Astrocyte (in vitro differentiated cells and primary cell): ENCODE measurements at regions not wholly inside any gene's neighbourhood (a gene's known extent, or its start where the extent isn't known, plus 50 kb on each side); places are given as distances from the start of the nearest gene placed in this dataset.

Source experiments
- DNase-seq: peaks from one replicate; pipeline ENCODE4 v3.0.0-alpha.2; 2010; ENCODE audit warnings: low read depth
- FAIRE-seq: peaks from 2 replicates; lab custom pipeline; 2011; peaks lifted over from hg19 to GRCh38; lab: Jason Lieb, UNC
- H2AFZ ChIP-seq: 2 replicates; pipeline ENCODE4 v1.6.0; 2012; ENCODE audit warnings: low read depth, low read length, inconsistent platforms
- H3K27ac ChIP-seq: 2 replicates; pipeline ENCODE4 v1.5.1; 2011; ENCODE audit warnings: low read depth, low read length, inconsistent platforms
- H3K27me3 ChIP-seq: 2 replicates; pipeline ENCODE4 v1.6.0; 2011; ENCODE audit warnings: low read length, inconsistent platforms; ENCODE audit not compliant: insufficient read depth
- H3K36me3 ChIP-seq: 2 replicates; pipeline ENCODE4 v1.5.1; 2011; ENCODE audit warnings: low read length, inconsistent platforms; ENCODE audit not compliant: insufficient read depth
- H3K4me1 ChIP-seq: 2 replicates; pipeline ENCODE4 v1.5.1; 2011; ENCODE audit warnings: low read length, inconsistent platforms; ENCODE audit not compliant: insufficient read depth
- H3K4me2 ChIP-seq: 2 replicates; pipeline ENCODE4 v1.6.0; 2012; ENCODE audit warnings: low read length, inconsistent platforms
- H3K4me3 ChIP-seq: 2 replicates; pipeline ENCODE4 v1.5.1; 2011; ENCODE audit warnings: low read depth, mild to moderate bottlenecking, low read length, inconsistent platforms; ENCODE audit not compliant: insufficient read depth
- H3K79me2 ChIP-seq: 2 replicates; pipeline ENCODE4 v1.6.0; 2012; ENCODE audit warnings: mild to moderate bottlenecking, low read length, inconsistent platforms; ENCODE audit not compliant: insufficient read depth
- H3K9ac ChIP-seq: 2 replicates; pipeline ENCODE4 v1.6.0; 2012; ENCODE audit warnings: mild to moderate bottlenecking, low read length, inconsistent platforms
- H3K9me3 ChIP-seq: 2 replicates; pipeline ENCODE4 v1.5.1; 2012; ENCODE audit warnings: low read depth, mild to moderate bottlenecking, low read length, inconsistent platforms; ENCODE audit not compliant: insufficient read depth
- H4K20me1 ChIP-seq: 2 replicates; pipeline ENCODE4 v1.6.0; 2012; ENCODE audit warnings: low read length, inconsistent platforms; ENCODE audit not compliant: insufficient read depth
- H3K27ac Mint-ChIP-seq: one replicate; pipeline ENCODE4 v1.8.0; 2021; ENCODE audit warnings: mild to moderate bottlenecking, mixed read lengths; ENCODE audit not compliant: unreplicated experiment
- H3K27me3 Mint-ChIP-seq: one replicate; pipeline ENCODE4 v1.8.0; 2021; ENCODE audit warnings: low read depth, mixed read lengths; ENCODE audit not compliant: unreplicated experiment
- H3K36me3 Mint-ChIP-seq: one replicate; pipeline ENCODE4 v1.8.0; 2021; ENCODE audit warnings: low read depth, mixed read lengths; ENCODE audit not compliant: unreplicated experiment
- H3K4me1 Mint-ChIP-seq: one replicate; pipeline ENCODE4 v1.8.0; 2021; ENCODE audit warnings: low read depth, mixed read lengths; ENCODE audit not compliant: unreplicated experiment
- H3K4me3 Mint-ChIP-seq: one replicate; pipeline ENCODE4 v1.8.0; 2021; ENCODE audit warnings: mild to moderate bottlenecking, moderate library complexity, mixed read lengths; ENCODE audit not compliant: unreplicated experiment
- H3K9me3 Mint-ChIP-seq: one replicate; pipeline ENCODE4 v1.8.0; 2021; ENCODE audit warnings: mild to moderate bottlenecking, mixed read lengths; ENCODE audit not compliant: unreplicated experiment
- CTCF ChIP-seq: IDR thresholded peaks from 2 replicates; pipeline ENCODE4 v1.5.1; 2011; ENCODE audit warnings: low read depth, mild to moderate bottlenecking, inconsistent platforms, low read length, moderate library complexity; ENCODE audit not compliant: insufficient read depth
- EZH2 ChIP-seq: IDR thresholded peaks from 2 replicates; pipeline ENCODE4 v1.6.1; 2012; ENCODE audit warnings: mild to moderate bottlenecking, low read length, inconsistent platforms; ENCODE audit not compliant: insufficient read depth

DNA sequence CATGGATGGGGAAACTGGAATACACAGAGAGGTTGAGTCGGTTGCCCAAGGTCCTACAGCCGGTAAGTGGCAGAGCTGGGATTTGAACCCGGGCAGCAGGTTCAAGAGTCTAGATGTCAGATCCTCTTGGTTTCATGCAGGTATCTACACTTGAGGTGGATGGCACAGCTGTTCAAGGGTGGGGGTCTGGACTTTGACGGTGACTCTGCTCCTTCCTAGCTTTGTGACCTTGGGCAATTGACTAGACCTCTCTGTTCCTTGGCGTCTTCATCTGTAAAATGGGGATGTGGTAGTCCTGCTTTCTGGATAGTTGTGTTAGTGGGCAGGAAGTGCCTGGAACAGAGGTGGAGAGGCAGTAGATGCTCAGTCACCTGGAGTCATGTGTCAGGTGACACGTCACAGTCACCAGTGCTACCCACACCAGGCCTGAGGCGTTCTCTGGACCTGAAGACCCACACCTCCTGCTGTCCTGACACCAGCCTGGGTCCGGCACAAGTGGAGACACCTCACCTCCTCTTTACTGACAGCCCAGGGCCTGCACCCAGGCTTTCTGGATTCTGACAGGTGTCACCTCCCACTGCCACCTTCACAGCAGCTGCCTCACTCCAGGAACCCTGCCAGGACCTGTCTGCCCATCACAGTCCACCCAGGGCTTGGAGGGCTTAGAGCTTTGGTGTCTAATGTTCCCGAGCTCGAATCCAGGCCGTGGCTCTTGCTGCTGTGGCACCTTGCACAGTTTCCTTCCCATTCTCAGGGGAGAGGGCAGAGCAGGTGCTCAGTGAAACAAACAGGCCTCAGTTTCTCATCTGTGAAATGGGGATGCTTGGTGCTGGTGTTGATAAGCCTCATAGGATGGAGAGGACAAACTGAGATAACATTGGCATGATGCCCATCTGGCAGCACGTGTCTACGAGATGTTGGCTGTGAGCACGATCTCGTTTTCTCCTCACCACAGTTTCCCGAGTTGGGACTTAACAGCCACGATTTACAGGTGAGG lies 83.2 kb upstream of the RUNX3 start:
- no peak overlapping the region for H3K27ac Mint-ChIP-seq
- H3K27me3 Mint-ChIP-seq, result peaks cover 12% of the 10 kb centered on the region
- no peak overlapping the region for H3K9ac ChIP-seq
- H3K27ac ChIP-seq, result no peak overlapping the region
- H3K36me3 ChIP-seq, result no peaks in the 10 kb centered on the region
- H3K4me1 Mint-ChIP-seq, result peaks cover 15% of the 10 kb centered on the region
- H3K9me3 ChIP-seq, result no peaks in the 10 kb centered on the region
- no peaks in the 10 kb centered on the region for H3K9me3 Mint-ChIP-seq
- H2AFZ ChIP-seq, result no peak overlapping the region
- no peaks in the 10 kb centered on the region for H4K20me1 ChIP-seq
- FAIRE-seq, result no peak
- H3K4me1 ChIP-seq, result no peaks in the 10 kb centered on the region
- no peak for TF ChIP-seq CTCF
- TF ChIP-seq EZH2, result no peak
- H3K36me3 Mint-ChIP-seq, result no peaks in the 10 kb centered on the region
- H3K79me2 ChIP-seq, result no peaks in the 10 kb centered on the region
- DNase-seq, result no peak
- no peaks in the 10 kb centered on the region for H3K27me3 ChIP-seq
- H3K4me2 ChIP-seq, result no peak overlapping the region
- H3K4me3 ChIP-seq, result no peak overlapping the region
- H3K4me3 Mint-ChIP-seq, result no peak overlapping the region

- Histone ChIP-seq H3K4me3 (no peak overlapping the region), H3K4me1 (no peaks in the 10 kb centered on the region), H4K20me1 (no peaks in the 10 kb centered on the region), H3K36me3 (no peaks in the 10 kb centered on the region), H3K9ac (no peak overlapping the region), H2AFZ (no peak overlapping the region), H3K79me2 (no peaks in the 10 kb centered on the region), H3K9me3 (no peaks in the 10 kb centered on the region), H3K4me2 (no peak overlapping the region), H3K27ac (no peak overlapping the region), H3K27me3 (peaks cover 5% of the 10 kb centered on the region)
- Mint-ChIP-seq H3K4me1 (peaks cover 8% of the 10 kb centered on the region), H3K27ac (no peak overlapping the region), H3K9me3 (no peaks in the 10 kb centered on the region), H3K27me3 (peaks cover 13% of the 10 kb centered on the region), H3K36me3 (no peaks in the 10 kb centered on the region), H3K4me3 (no peak overlapping the region)
- DNase-seq, result no peak
- no peak for FAIRE-seq
- no peak for TF ChIP-seq EZH2
- TF ChIP-seq CTCF, result no peak
These were observed 82.0 kb upstream of the RUNX3 start for GRCh38 chr1:25011943-25012638.

DNA sequence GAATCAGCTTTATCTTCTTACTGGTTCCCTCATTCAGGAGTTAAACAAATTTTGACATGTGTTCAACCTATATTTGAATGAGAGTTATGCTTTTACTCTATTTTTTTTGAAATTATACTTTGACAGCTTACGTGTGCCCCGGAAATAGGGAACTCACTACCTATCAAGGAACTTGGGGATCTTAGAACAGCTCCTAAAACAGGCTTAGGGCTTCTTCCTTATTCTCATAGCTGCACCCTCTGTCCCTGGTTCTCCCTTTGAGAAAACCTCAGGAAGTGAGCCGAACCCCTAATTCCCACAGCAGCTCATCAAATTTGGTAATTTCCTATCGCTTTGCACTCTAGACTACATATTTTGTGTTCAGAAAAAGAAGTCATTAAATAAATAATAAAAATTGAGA lies 81.2 kb upstream of the RUNX3 start:
- Histone ChIP-seq H2AFZ (no peak overlapping the region), H3K27ac (no peak overlapping the region), H3K27me3 (peaks cover 8% of the 10 kb centered on the region), H3K36me3 (no peaks in the 10 kb centered on the region), H3K9ac (no peak overlapping the region), H3K4me3 (no peak overlapping the region), H3K79me2 (no peaks in the 10 kb centered on the region), H3K4me1 (peaks cover 7% of the 10 kb centered on the region), H4K20me1 (no peaks in the 10 kb centered on the region), H3K9me3 (no peaks in the 10 kb centered on the region), H3K4me2 (no peak overlapping the region)
- Mint-ChIP-seq H3K4me3 (no peak overlapping the region), H3K27me3 (peaks cover 21% of the 10 kb centered on the region), H3K4me1 (peaks cover 16% of the 10 kb centered on the region), H3K36me3 (no peaks in the 10 kb centered on the region), H3K27ac (no peak overlapping the region), H3K9me3 (no peaks in the 10 kb centered on the region)
- no peak for FAIRE-seq
- no peak for DNase-seq
- TF ChIP-seq CTCF, result no peak
- TF ChIP-seq EZH2, result no peak
